CD14-positive monocyte (primary cell): ENCODE measurements at regions not wholly inside any gene's neighbourhood (a gene's known extent, or its start where the extent isn't known, plus 50 kb on each side); places are given as distances from the start of the nearest gene placed in this dataset.

Source experiments
- DNase-seq, 3 donors: peaks; one replicate each; pipeline ENCODE4 v3.0.0-alpha.2; 2011 to 2022
- H2AFZ ChIP-seq: 2 replicates; pipeline ENCODE4 v1.6.0; 2012; ENCODE audit warnings: mild to moderate bottlenecking, low read depth, low read length, inconsistent platforms; ENCODE audit not compliant: insufficient read depth, poor library complexity, severe bottlenecking
- H3K27ac ChIP-seq, 2 donors: 1 replicate in 1 of 2; 2 replicates in 1 of 2; pipeline ENCODE4 v1.5.1; 2012 to 2013; ENCODE audit warnings: low read length in 2 of 2, control low read depth in 1 of 2, inconsistent platforms in 1 of 2, low read depth in 1 of 2, mild to moderate bottlenecking in 1 of 2
- H3K27me3 ChIP-seq, 2 donors: one replicate each; pipeline versions ENCODE4 v1.6.0 to v1.6.1; 2011 to 2013; ENCODE audit warnings: low read length in 2 of 2; ENCODE audit not compliant: control insufficient read depth in 2 of 2, insufficient read depth in 2 of 2
- H3K36me3 ChIP-seq, 2 donors: replicated peaks in 1 of 2; 1 replicate in 1 of 2; 2 replicates in 1 of 2; pipeline versions ENCODE4 v1.5.1 to v1.6.1; 2012 to 2013; ENCODE audit warnings: low read length in 2 of 2, control low read depth in 1 of 2, inconsistent platforms in 1 of 2, mild to moderate bottlenecking in 1 of 2; ENCODE audit not compliant: insufficient read depth in 2 of 2, control insufficient read depth in 1 of 2
- H3K4me1 ChIP-seq, 2 donors: 1 replicate in 1 of 2; 2 replicates in 1 of 2; pipeline versions ENCODE4 v1.5.1 to v1.6.1; 2012 to 2013; ENCODE audit warnings: low read length in 2 of 2, control low read depth in 1 of 2, inconsistent platforms in 1 of 2, mild to moderate bottlenecking in 1 of 2, moderate library complexity in 1 of 2; ENCODE audit not compliant: insufficient read depth in 2 of 2, control insufficient read depth in 1 of 2
- H3K4me2 ChIP-seq: replicated peaks from 2 replicates; pipeline ENCODE3; 2012; ENCODE audit warnings: low read length, moderate library complexity, mild to moderate bottlenecking; ENCODE audit not compliant: poor library complexity, severe bottlenecking; ENCODE audit errors: extremely low read depth
- H3K4me3 ChIP-seq, 3 experiments: fragments of 200-600 bp in 1 of 3; sonication (generic) in 1 of 3; replicated peaks in 1 of 3; 1 replicate in 2 of 3; 2 replicates in 1 of 3; pipeline ENCODE4 v1.5.1; 2011 to 2013; ENCODE audit warnings: low read length in 3 of 3, mild to moderate bottlenecking in 3 of 3, control low read depth in 2 of 3, low read depth in 2 of 3, inconsistent platforms in 1 of 3, moderate library complexity in 1 of 3
- H3K79me2 ChIP-seq: 2 replicates; pipeline ENCODE4 v1.6.0; 2012; ENCODE audit warnings: mild to moderate bottlenecking, control low read depth, inconsistent platforms, low read length, moderate library complexity; ENCODE audit not compliant: insufficient read depth
- H3K9ac ChIP-seq: 2 replicates; pipeline ENCODE4 v1.6.0; 2017; ENCODE audit warnings: low read length, mild to moderate bottlenecking; ENCODE audit not compliant: insufficient read depth, poor library complexity, severe bottlenecking
- H3K9me3 ChIP-seq, 2 donors: replicated peaks in 1 of 2; 1 replicate in 1 of 2; 2 replicates in 1 of 2; pipeline versions ENCODE4 v1.5.1 to v1.6.1; 2012 to 2013; ENCODE audit warnings: low read length in 2 of 2, control low read depth in 1 of 2; ENCODE audit not compliant: control insufficient read depth in 1 of 2, insufficient read depth in 1 of 2
- H4K20me1 ChIP-seq: 2 replicates; pipeline ENCODE4 v1.6.0; 2012; ENCODE audit warnings: mild to moderate bottlenecking, low read length, control low read depth, moderate library complexity; ENCODE audit not compliant: insufficient read depth
- H3K27ac Mint-ChIP-seq, 7 donors: one replicate each; pipeline ENCODE4 v1.8.0; 2020; ENCODE audit warnings: mild to moderate bottlenecking in 7 of 7, mixed read lengths in 7 of 7, moderate library complexity in 6 of 7, inconsistent platforms in 2 of 7
- H3K27me3 Mint-ChIP-seq, 3 donors: one replicate each; pipeline ENCODE4 v1.8.0; 2021 to 2022; ENCODE audit warnings: low read depth in 3 of 3, mild to moderate bottlenecking in 3 of 3, mixed read lengths in 3 of 3, moderate library complexity in 3 of 3, inconsistent platforms in 1 of 3
- H3K36me3 Mint-ChIP-seq, 2 donors: one replicate each; pipeline ENCODE4 v1.8.0; 2020; ENCODE audit warnings: mixed read lengths in 2 of 2, inconsistent platforms in 1 of 2, mild to moderate bottlenecking in 1 of 2
- H3K4me1 Mint-ChIP-seq: one replicate; pipeline ENCODE4 v1.8.0; 2020; ENCODE audit warnings: mild to moderate bottlenecking, mixed read lengths
- H3K4me3 Mint-ChIP-seq, 2 donors: one replicate each; pipeline ENCODE4 v1.8.0; 2020; ENCODE audit warnings: mild to moderate bottlenecking in 2 of 2, mixed read lengths in 2 of 2, moderate library complexity in 1 of 2
- H3K9me3 Mint-ChIP-seq, 7 donors: one replicate each; pipeline ENCODE4 v1.8.0; 2020 to 2022; ENCODE audit warnings: mixed read lengths in 7 of 7, mild to moderate bottlenecking in 6 of 7, moderate library complexity in 6 of 7, inconsistent platforms in 2 of 7
- WGBS: methylation state at CpG from one replicate; pipeline ENCODE4 v1.1.5; 2013; ENCODE audit warnings: missing lambda C conversion rate; ENCODE audit not compliant: insufficient coverage; 5-methylcytosine and 5-hydroxymethylcytosine counted together
- intact Hi-C, 2 donors: fragments of 100-400 bp; cut with micrococcal nuclease; formaldehyde crosslinking; loops; one replicate each; pipeline versions ENCODE4 v1.15.0 to v1.15.1; 2023
- TF ChIP-seq, protein P1 (sequence below): fragments of 200-600 bp; IDR thresholded peaks from one replicate; pipeline ENCODE4 v1.8.0; 2022; ENCODE audit warnings: antibody characterized with exemption, mild to moderate bottlenecking

DNA sequence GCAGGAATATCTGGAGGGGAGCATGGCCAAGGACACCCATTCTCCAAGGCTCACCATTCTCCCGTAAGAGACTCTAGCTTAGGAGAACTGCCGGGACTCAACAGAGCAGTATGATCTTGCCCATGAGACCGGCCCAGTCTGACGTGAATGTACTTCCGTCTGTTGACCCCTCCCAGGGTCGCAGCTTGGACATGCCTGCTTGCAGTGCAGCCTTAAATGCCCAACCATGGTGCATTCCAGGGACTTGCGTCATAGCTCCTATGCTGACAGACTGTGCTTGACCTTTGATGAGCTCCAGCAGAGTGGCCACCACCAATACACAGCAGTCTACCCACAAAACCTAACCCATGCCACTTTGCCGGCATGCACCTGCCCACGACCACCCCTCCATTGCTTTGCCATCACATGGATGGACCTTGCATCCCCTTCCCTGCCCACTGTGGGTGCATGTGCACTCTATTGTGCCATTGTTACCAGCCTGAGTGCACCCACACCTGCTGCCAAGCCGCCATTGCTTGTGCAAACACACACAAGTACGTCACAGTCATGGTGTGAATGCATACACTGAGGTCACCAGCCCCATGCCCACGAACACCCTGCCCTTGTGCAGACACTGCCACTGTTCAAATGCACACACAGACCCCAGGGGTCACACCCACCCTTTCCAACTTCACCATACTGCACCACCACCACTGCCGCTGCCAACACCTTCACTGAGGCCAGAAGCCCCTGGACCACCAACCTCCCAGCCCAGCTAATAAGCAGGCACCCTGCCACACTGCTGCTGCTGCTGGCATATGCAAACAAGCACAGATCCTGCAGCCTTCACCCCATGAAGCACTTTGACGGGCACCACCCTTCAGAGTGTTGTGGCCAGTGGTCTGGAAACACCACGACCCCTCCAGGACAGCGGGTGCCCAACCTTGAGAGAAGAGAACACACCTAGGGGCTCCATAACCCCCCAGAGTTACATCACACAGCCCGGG is 1141.3 kb downstream of the BRINP3 start:
- no peaks in the 10 kb centered on the region for H3K4me1 Mint-ChIP-seq
- peak in 1 of 3 donors; percentile 2 for DNase-seq

GRCh38 chr1:189349607-189350006 is 1128.1 kb downstream of the BRINP3 start:
- 100% methylated on average over 1 of the region's 4 CpGs for WGBS

More for the DNA sequence above, 1141.3 kb downstream of the BRINP3 start:
- H3K36me3 ChIP-seq: no peaks in the 10 kb centered on the region
- H3K27me3 ChIP-seq: no peaks in the 10 kb centered on the region
- no peaks in the 10 kb centered on the region for H3K4me1 ChIP-seq
- WGBS: 91% methylated on average over 15 of the region's 17 CpGs
- H3K79me2 ChIP-seq: no peaks in the 10 kb centered on the region
- no peaks in the 10 kb centered on the region for H3K27me3 Mint-ChIP-seq
- no peak overlapping the region for H3K4me3 Mint-ChIP-seq
- no peak overlapping the region for H2AFZ ChIP-seq
- intact Hi-C loops: no loop called here
- H4K20me1 ChIP-seq: no peaks in the 10 kb centered on the region
- H3K27ac Mint-ChIP-seq: peak overlapping the region in 1 of 7 donors; percentile 9
- TF ChIP-seq, protein P1, sequence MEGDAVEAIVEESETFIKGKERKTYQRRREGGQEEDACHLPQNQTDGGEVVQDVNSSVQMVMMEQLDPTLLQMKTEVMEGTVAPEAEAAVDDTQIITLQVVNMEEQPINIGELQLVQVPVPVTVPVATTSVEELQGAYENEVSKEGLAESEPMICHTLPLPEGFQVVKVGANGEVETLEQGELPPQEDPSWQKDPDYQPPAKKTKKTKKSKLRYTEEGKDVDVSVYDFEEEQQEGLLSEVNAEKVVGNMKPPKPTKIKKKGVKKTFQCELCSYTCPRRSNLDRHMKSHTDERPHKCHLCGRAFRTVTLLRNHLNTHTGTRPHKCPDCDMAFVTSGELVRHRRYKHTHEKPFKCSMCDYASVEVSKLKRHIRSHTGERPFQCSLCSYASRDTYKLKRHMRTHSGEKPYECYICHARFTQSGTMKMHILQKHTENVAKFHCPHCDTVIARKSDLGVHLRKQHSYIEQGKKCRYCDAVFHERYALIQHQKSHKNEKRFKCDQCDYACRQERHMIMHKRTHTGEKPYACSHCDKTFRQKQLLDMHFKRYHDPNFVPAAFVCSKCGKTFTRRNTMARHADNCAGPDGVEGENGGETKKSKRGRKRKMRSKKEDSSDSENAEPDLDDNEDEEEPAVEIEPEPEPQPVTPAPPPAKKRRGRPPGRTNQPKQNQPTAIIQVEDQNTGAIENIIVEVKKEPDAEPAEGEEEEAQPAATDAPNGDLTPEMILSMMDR: no peak
- peaks cover 2 to 12% (median 8%) of the 10 kb centered on the region in 7 donors for H3K9me3 Mint-ChIP-seq
- peaks cover 11 to 15% of the 10 kb centered on the region in 2 donors for H3K9me3 ChIP-seq
- no peak overlapping the region for H3K9ac ChIP-seq
- no peaks in the 10 kb centered on the region for H3K36me3 Mint-ChIP-seq
- H3K27ac ChIP-seq: no peak overlapping the region
- no peak overlapping the region for H3K4me3 ChIP-seq
- no peak overlapping the region for H3K4me2 ChIP-seq

More at GRCh38 chr1:189349607-189350006, 1128.1 kb downstream of the BRINP3 start:
- Mint-ChIP-seq H3K27ac (no peak overlapping the region), H3K36me3 (no peaks in the 10 kb centered on the region), H3K27me3 (no peaks in the 10 kb centered on the region), H3K4me3 (no peak overlapping the region), H3K4me1 (no peaks in the 10 kb centered on the region), H3K9me3 (peaks cover 0 to 6% (median 0%) of the 10 kb centered on the region in 7 donors)
- Histone ChIP-seq H3K4me1 (no peaks in the 10 kb centered on the region), H3K27me3 (no peaks in the 10 kb centered on the region), H3K36me3 (no peaks in the 10 kb centered on the region), H3K4me2 (no peak overlapping the region), H3K9ac (no peak overlapping the region), H3K79me2 (no peaks in the 10 kb centered on the region), H4K20me1 (no peaks in the 10 kb centered on the region), H3K4me3 (no peak overlapping the region), H2AFZ (no peak overlapping the region), H3K27ac (no peak overlapping the region), H3K9me3 (no peaks in the 10 kb centered on the region)
- DNase-seq: no peak
- intact Hi-C loops: no loop called here
- TF ChIP-seq, protein P1: no peak
